NT2/D1 (cell line): ENCODE measurements at regions not wholly inside any gene's neighbourhood (a gene's known extent, or its start where the extent isn't known, plus 50 kb on each side); places are given as distances from the start of the nearest gene placed in this dataset.

Experiments used
- DNase-seq: peaks from one replicate; pipeline ENCODE4 v3.0.0-alpha.2; 2011; ENCODE audit warnings: low read depth, low spot score
- H3K27me3 ChIP-seq: 2 replicates; pipeline ENCODE4 v1.6.0; 2011; ENCODE audit warnings: mild to moderate bottlenecking; ENCODE audit not compliant: insufficient read length, insufficient read depth
- H3K36me3 ChIP-seq: 2 replicates; pipeline ENCODE4 v1.6.1; 2011; ENCODE audit warnings: mild to moderate bottlenecking, low read length, mixed read lengths; ENCODE audit not compliant: insufficient read depth, insufficient read length
- H3K4me1 ChIP-seq: 2 replicates; pipeline ENCODE4 v1.5.1; 2011; ENCODE audit not compliant: insufficient read depth, insufficient read length
- H3K4me3 ChIP-seq: 2 replicates; pipeline ENCODE4 v1.5.1; 2011; ENCODE audit warnings: low read depth; ENCODE audit not compliant: insufficient read length
- H3K9ac ChIP-seq: 2 replicates; pipeline ENCODE4 v1.6.0; 2011; ENCODE audit warnings: low read depth; ENCODE audit not compliant: insufficient read length
- H3K9me3 ChIP-seq: 2 replicates; pipeline ENCODE4 v1.5.1; 2011; ENCODE audit warnings: mild to moderate bottlenecking, low read length; ENCODE audit not compliant: insufficient read depth
- SUZ12 ChIP-seq: IDR thresholded peaks from 2 replicates; pipeline ENCODE4 v1.6.1; 2011; ENCODE audit not compliant: insufficient read length, insufficient read depth; ENCODE audit errors: extremely low read depth
- YY1 ChIP-seq: IDR thresholded peaks from 2 replicates; pipeline ENCODE4 v1.6.1; 2011; ENCODE audit not compliant: insufficient read length, insufficient read depth
- ZNF274 ChIP-seq: IDR thresholded peaks from 2 replicates; pipeline ENCODE4 v1.6.1; 2011; ENCODE audit warnings: mild to moderate bottlenecking, low read depth, low read length

- Histone ChIP-seq H3K9ac (no peak overlapping the region), H3K4me1 (no peaks in the 10 kb centered on the region), H3K27me3 (no peaks in the 10 kb centered on the region), H3K9me3 (no peaks in the 10 kb centered on the region), H3K4me3 (no peak overlapping the region), H3K36me3 (no peaks in the 10 kb centered on the region)
- TF ChIP-seq YY1 (no peak), ZNF274 (no peak)
- no peak for DNase-seq
Measured at GRCh38 chr21:25025596-25025995, 581.7 kb downstream of the MRPL39 start.

- no peaks in the 10 kb centered on the region for H3K9me3 ChIP-seq
- no peak for DNase-seq
- H3K9ac ChIP-seq, result no peak overlapping the region
- no peaks in the 10 kb centered on the region for H3K36me3 ChIP-seq
- H3K27me3 ChIP-seq, result no peaks in the 10 kb centered on the region
- H3K4me3 ChIP-seq, result no peak overlapping the region
- H3K4me1 ChIP-seq, result no peaks in the 10 kb centered on the region
- TF ChIP-seq ZNF274, result no peak
- TF ChIP-seq SUZ12, result no peak
- no peak for TF ChIP-seq YY1
Measured at GRCh38 chr21:25024639-25025038, 582.6 kb downstream of the MRPL39 start.

GRCh38 chr21:25005388-25005787, 601.9 kb downstream of the MRPL39 start:
- H3K4me3 ChIP-seq, result no peak overlapping the region
- no peak overlapping the region for H3K9ac ChIP-seq
- H3K36me3 ChIP-seq, result no peaks in the 10 kb centered on the region
- DNase-seq, result no peak
- H3K27me3 ChIP-seq, result no peaks in the 10 kb centered on the region
- H3K4me1 ChIP-seq, result no peaks in the 10 kb centered on the region
- TF ChIP-seq ZNF274 (no peak), YY1 (no peak), SUZ12 (no peak)
- H3K9me3 ChIP-seq, result no peaks in the 10 kb centered on the region

- no peaks in the 10 kb centered on the region for H3K27me3 ChIP-seq
- no peak overlapping the region for H3K9ac ChIP-seq
- H3K9me3 ChIP-seq, result no peaks in the 10 kb centered on the region
- H3K4me1 ChIP-seq, result no peaks in the 10 kb centered on the region
- no peak for DNase-seq
- H3K4me3 ChIP-seq, result no peak overlapping the region
- H3K36me3 ChIP-seq, result no peaks in the 10 kb centered on the region
- no peak for TF ChIP-seq ZNF274
- no peak for TF ChIP-seq SUZ12
- TF ChIP-seq YY1, result no peak
Measured at GRCh38 chr21:25002676-25003075, 604.6 kb downstream of the MRPL39 start.

- Histone ChIP-seq H3K9ac (no peak overlapping the region), H3K4me1 (no peaks in the 10 kb centered on the region), H3K27me3 (no peaks in the 10 kb centered on the region), H3K9me3 (no peaks in the 10 kb centered on the region), H3K36me3 (no peaks in the 10 kb centered on the region), H3K4me3 (no peak overlapping the region)
- DNase-seq, result no peak
- TF ChIP-seq SUZ12 (no peak), YY1 (no peak), ZNF274 (no peak)
Measured at GRCh38 chr21:24995216-24995615, 612.1 kb downstream of the MRPL39 start.

GRCh38 chr21:24994717-24995116, 612.6 kb downstream of the MRPL39 start:
- Histone ChIP-seq H3K9ac (no peak overlapping the region), H3K36me3 (no peaks in the 10 kb centered on the region), H3K4me1 (no peaks in the 10 kb centered on the region), H3K27me3 (no peaks in the 10 kb centered on the region), H3K4me3 (no peak overlapping the region), H3K9me3 (no peaks in the 10 kb centered on the region)
- no peak for DNase-seq
- TF ChIP-seq YY1 (no peak), SUZ12 (no peak), ZNF274 (no peak)

GRCh38 chr21:24989516-24989915, 617.8 kb downstream of the MRPL39 start:
- Histone ChIP-seq H3K27me3 (no peaks in the 10 kb centered on the region), H3K4me1 (no peaks in the 10 kb centered on the region), H3K36me3 (no peaks in the 10 kb centered on the region), H3K9me3 (no peaks in the 10 kb centered on the region), H3K9ac (no peak overlapping the region), H3K4me3 (no peak overlapping the region)
- DNase-seq, result no peak
- no peak for TF ChIP-seq SUZ12
- TF ChIP-seq YY1, result no peak
- TF ChIP-seq ZNF274, result no peak

- no peaks in the 10 kb centered on the region for H3K4me1 ChIP-seq
- no peak for DNase-seq
- no peak overlapping the region for H3K9ac ChIP-seq
- no peaks in the 10 kb centered on the region for H3K27me3 ChIP-seq
- TF ChIP-seq SUZ12 (no peak), ZNF274 (no peak), YY1 (no peak)
- no peak overlapping the region for H3K4me3 ChIP-seq
- H3K36me3 ChIP-seq, result no peaks in the 10 kb centered on the region
- H3K9me3 ChIP-seq, result no peaks in the 10 kb centered on the region
Measured at GRCh38 chr21:24988941-24989340, 618.3 kb downstream of the MRPL39 start.
